ENCODE measurements at regions not wholly inside any gene's neighbourhood (a gene's known extent, or its start where the extent isn't known, plus 50 kb on each side); places are given as distances from the start of the nearest gene placed in this dataset.
A peak's percentile ranks its signal among the peaks of the same experiment; 100 is the strongest.

- Histone ChIP-seq H3K23ac (ENCODE audit: low read length) (no peak overlapping the region), H3K9me3 (ENCODE audit: insufficient read depth, low read depth, low read length) (no peaks in the 10 kb centered on the region), H2AK5ac (ENCODE audit: low read length) (no peak overlapping the region), H2AFZ (ENCODE audit: insufficient read depth, low read length, poor library complexity) (no peak overlapping the region), H4K8ac (ENCODE audit: low read depth, low read length) (no peak overlapping the region), H2BK12ac (ENCODE audit: low read length) (no peak overlapping the region), H4K12ac (ENCODE audit: low read depth, low read length) (no peak overlapping the region), H3K27ac (ENCODE audit: low read depth, low read length) (no peak overlapping the region), H3K4ac (ENCODE audit: low read depth, low read length) (no peak overlapping the region), H3K36me3 (ENCODE audit: control insufficient read depth in 1 of 2, insufficient read depth in 2 of 2, low read length in 2 of 2) (no peaks in the 10 kb centered on the region), H3K27me3 (ENCODE audit: insufficient read depth, low read length) (no peaks in the 10 kb centered on the region), H2BK5ac (ENCODE audit: low read depth, low read length, poor library complexity) (no peak overlapping the region), H3K18ac (ENCODE audit: low read length) (no peak overlapping the region), H3K4me3 (ENCODE audit: low read depth, low read length) (no peak overlapping the region), H3K4me2 (ENCODE audit: low read length) (no peak overlapping the region), H4K91ac (ENCODE audit: low read depth, low read length) (no peak overlapping the region), H3K4me1 (ENCODE audit: control insufficient read depth in 1 of 2, insufficient read depth in 2 of 2, low read length in 2 of 2) (no peaks in the 10 kb centered on the region), H3K79me2 (ENCODE audit: control insufficient read depth, insufficient read depth, low read length, poor library complexity) (no peaks in the 10 kb centered on the region), H2BK120ac (ENCODE audit: insufficient read depth, low read length, poor library complexity) (no peak overlapping the region), H3K14ac (ENCODE audit: low read length) (no peak overlapping the region), H3K9ac (ENCODE audit: low read length) (no peak overlapping the region), H3K79me1 (ENCODE audit: low read length) (no peaks in the 10 kb centered on the region)
- DNase-seq = no peak
- WGBS (ENCODE audit: extremely low coverage, insufficient coverage, insufficient read length) = no CpG with 5 or more reads among the region's 3 CpGs
Measured at GRCh38 chr15:37873336-37873735, 61.1 kb upstream of the TMCO5A start.

- H3K18ac ChIP-seq (ENCODE audit: low read length) = no peak overlapping the region
Measured at GRCh38 chr15:37876900-37877299, 57.5 kb upstream of the TMCO5A start.

DNA sequence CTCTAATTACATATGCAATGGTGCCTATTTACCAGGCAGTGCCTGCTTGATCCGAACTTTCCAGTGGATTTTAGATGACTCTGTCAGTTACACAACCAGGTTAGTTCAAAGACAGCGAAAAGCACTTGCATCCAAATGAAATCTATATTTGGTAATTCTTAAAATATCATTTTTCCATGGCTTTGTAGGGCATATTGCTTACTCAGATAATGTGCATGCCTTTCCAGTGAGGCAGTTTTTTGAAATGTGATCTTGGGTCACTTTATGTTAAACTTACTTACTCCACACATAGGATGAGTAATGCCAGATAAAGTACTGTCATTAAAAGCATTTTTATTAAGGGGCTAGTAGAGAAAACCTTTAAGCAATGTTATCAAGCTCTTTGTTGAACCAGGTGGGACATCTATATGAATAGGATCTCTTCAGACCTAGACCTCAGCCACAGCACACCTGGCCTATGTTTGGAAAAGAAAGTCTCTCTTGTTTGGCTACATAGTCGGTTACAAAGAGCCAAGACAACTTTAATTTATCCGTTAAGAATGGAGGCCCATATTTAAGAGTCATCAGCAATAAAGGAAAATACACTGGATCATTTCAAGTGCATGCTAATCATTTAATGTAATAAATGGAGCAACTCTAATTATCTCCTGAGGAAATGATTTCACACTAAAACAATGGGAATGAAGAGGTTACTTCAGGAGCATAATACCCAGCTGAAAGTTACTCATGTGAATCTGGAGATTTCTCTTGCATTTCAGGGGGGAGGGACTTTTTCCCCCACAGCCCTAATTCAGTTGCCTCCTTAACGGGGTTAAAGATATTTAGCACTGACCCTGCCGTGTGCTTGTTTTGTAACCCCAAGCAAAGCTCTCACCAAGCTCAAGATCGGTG is 56.3 kb upstream of the TMCO5A start:
- no peak overlapping the region for H3K9ac ChIP-seq (ENCODE audit: low read length)
- H3K9me3 ChIP-seq (ENCODE audit: insufficient read depth, low read depth, low read length) = no peaks in the 10 kb centered on the region
- no peak overlapping the region for H3K14ac ChIP-seq (ENCODE audit: low read length)
- no peak overlapping the region for H4K91ac ChIP-seq (ENCODE audit: low read depth, low read length)
- no peak overlapping the region for H2AK5ac ChIP-seq (ENCODE audit: low read length)
- no peaks in the 10 kb centered on the region for H3K79me2 ChIP-seq (ENCODE audit: control insufficient read depth, insufficient read depth, low read length, poor library complexity)
- H4K12ac ChIP-seq (ENCODE audit: low read depth, low read length) = no peak overlapping the region
- no peak overlapping the region for H2AFZ ChIP-seq (ENCODE audit: insufficient read depth, low read length, poor library complexity)
- H3K4me3 ChIP-seq (ENCODE audit: low read depth, low read length) = no peak overlapping the region
- no peak overlapping the region for H2BK120ac ChIP-seq (ENCODE audit: insufficient read depth, low read length, poor library complexity)
- no peak overlapping the region for H3K23ac ChIP-seq (ENCODE audit: low read length)
- peak in 1 of 2 donors; percentile 37 for DNase-seq
- H3K4me1 ChIP-seq (ENCODE audit: control insufficient read depth in 1 of 2, insufficient read depth in 2 of 2, low read length in 2 of 2) = no peaks in the 10 kb centered on the region
- H3K27ac ChIP-seq (ENCODE audit: low read depth, low read length) = no peak overlapping the region
- H3K4ac ChIP-seq (ENCODE audit: low read depth, low read length) = no peak overlapping the region
- H2BK12ac ChIP-seq (ENCODE audit: low read length) = no peak overlapping the region
- H4K8ac ChIP-seq (ENCODE audit: low read depth, low read length) = no peak overlapping the region
- no CpG with 5 or more reads among the region's 7 CpGs for WGBS (ENCODE audit: extremely low coverage, insufficient coverage, insufficient read length)
- no peak overlapping the region for H3K4me2 ChIP-seq (ENCODE audit: low read length)
- no peak overlapping the region for H2BK5ac ChIP-seq (ENCODE audit: low read depth, low read length, poor library complexity)
- no peaks in the 10 kb centered on the region for H3K36me3 ChIP-seq (ENCODE audit: control insufficient read depth in 1 of 2, insufficient read depth in 2 of 2, low read length in 2 of 2)
- no peaks in the 10 kb centered on the region for H3K79me1 ChIP-seq (ENCODE audit: low read length)
- H3K18ac ChIP-seq (ENCODE audit: low read length) = no peak overlapping the region
- H3K27me3 ChIP-seq (ENCODE audit: insufficient read depth, low read length) = no peaks in the 10 kb centered on the region

More at GRCh38 chr15:37876900-37877299, 57.5 kb upstream of the TMCO5A start:
- Histone ChIP-seq H3K79me1 (ENCODE audit: low read length) (no peaks in the 10 kb centered on the region), H2BK120ac (ENCODE audit: insufficient read depth, low read length, poor library complexity) (no peak overlapping the region), H3K27ac (ENCODE audit: low read depth, low read length) (no peak overlapping the region), H3K23ac (ENCODE audit: low read length) (no peak overlapping the region), H2AFZ (ENCODE audit: insufficient read depth, low read length, poor library complexity) (no peak overlapping the region), H3K14ac (ENCODE audit: low read length) (no peak overlapping the region), H3K4me1 (ENCODE audit: control insufficient read depth in 1 of 2, insufficient read depth in 2 of 2, low read length in 2 of 2) (no peaks in the 10 kb centered on the region), H4K8ac (ENCODE audit: low read depth, low read length) (no peak overlapping the region), H3K4me2 (ENCODE audit: low read length) (no peak overlapping the region), H3K4me3 (ENCODE audit: low read depth, low read length) (no peak overlapping the region), H2BK12ac (ENCODE audit: low read length) (no peak overlapping the region), H3K79me2 (ENCODE audit: control insufficient read depth, insufficient read depth, low read length, poor library complexity) (no peaks in the 10 kb centered on the region), H2BK5ac (ENCODE audit: low read depth, low read length, poor library complexity) (no peak overlapping the region), H3K27me3 (ENCODE audit: insufficient read depth, low read length) (no peaks in the 10 kb centered on the region), H2AK5ac (ENCODE audit: low read length) (no peak overlapping the region), H4K12ac (ENCODE audit: low read depth, low read length) (no peak overlapping the region), H3K9me3 (ENCODE audit: insufficient read depth, low read depth, low read length) (no peaks in the 10 kb centered on the region), H3K9ac (ENCODE audit: low read length) (no peak overlapping the region), H4K91ac (ENCODE audit: low read depth, low read length) (no peak overlapping the region), H3K4ac (ENCODE audit: low read depth, low read length) (no peak overlapping the region), H3K36me3 (ENCODE audit: control insufficient read depth in 1 of 2, insufficient read depth in 2 of 2, low read length in 2 of 2) (no peaks in the 10 kb centered on the region)
- DNase-seq = no peak
- no CpG with 5 or more reads among the region's 3 CpGs for WGBS (ENCODE audit: extremely low coverage, insufficient coverage, insufficient read length)

- Histone ChIP-seq H4K8ac (ENCODE audit: low read depth, low read length) (no peak overlapping the region), H3K14ac (ENCODE audit: low read length) (no peak overlapping the region), H2BK12ac (ENCODE audit: low read length) (no peak overlapping the region), H3K4me2 (ENCODE audit: low read length) (no peak overlapping the region), H3K4me1 (ENCODE audit: control insufficient read depth in 1 of 2, insufficient read depth in 2 of 2, low read length in 2 of 2) (no peaks in the 10 kb centered on the region), H2BK120ac (ENCODE audit: insufficient read depth, low read length, poor library complexity) (no peak overlapping the region), H3K79me2 (ENCODE audit: control insufficient read depth, insufficient read depth, low read length, poor library complexity) (no peaks in the 10 kb centered on the region), H3K9ac (ENCODE audit: low read length) (no peak overlapping the region), H4K12ac (ENCODE audit: low read depth, low read length) (no peak overlapping the region), H3K36me3 (ENCODE audit: control insufficient read depth in 1 of 2, insufficient read depth in 2 of 2, low read length in 2 of 2) (no peaks in the 10 kb centered on the region), H3K4ac (ENCODE audit: low read depth, low read length) (no peak overlapping the region), H2AFZ (ENCODE audit: insufficient read depth, low read length, poor library complexity) (no peak overlapping the region), H3K27ac (ENCODE audit: low read depth, low read length) (no peak overlapping the region), H3K18ac (ENCODE audit: low read length) (no peak overlapping the region), H2AK5ac (ENCODE audit: low read length) (no peak overlapping the region), H3K23ac (ENCODE audit: low read length) (no peak overlapping the region), H3K79me1 (ENCODE audit: low read length) (no peaks in the 10 kb centered on the region), H3K9me3 (ENCODE audit: insufficient read depth, low read depth, low read length) (no peaks in the 10 kb centered on the region), H4K91ac (ENCODE audit: low read depth, low read length) (no peak overlapping the region), H3K4me3 (ENCODE audit: low read depth, low read length) (no peak overlapping the region), H2BK5ac (ENCODE audit: low read depth, low read length, poor library complexity) (no peak overlapping the region), H3K27me3 (ENCODE audit: insufficient read depth, low read length) (no peaks in the 10 kb centered on the region)
- peak in 1 of 2 donors; percentile 30 for DNase-seq
- WGBS (ENCODE audit: extremely low coverage, insufficient coverage, insufficient read length) = no CpG with 5 or more reads among the region's 12 CpGs
Measured at GRCh38 chr15:37880009-37880834, 54.2 kb upstream of the TMCO5A start.

Data from trophoblast cell (in vitro differentiated cells and primary cell).